Uterus (tissue), 3 donors: ENCODE measurements at regions not wholly inside any gene's neighbourhood (a gene's known extent, or its start where the extent isn't known, plus 50 kb on each side); places are given as distances from the start of the nearest gene placed in this dataset.

Source experiments
- DNase-seq, 2 donors: peaks; one replicate each; pipeline ENCODE4 v3.0.0-alpha.2; 2019 to 2020
- H3K27ac ChIP-seq, 2 donors: fragments of 200-600 bp; sonication (generic); 1 replicate in 1 of 2; 2 replicates in 1 of 2; pipeline ENCODE4 v1.5.1; 2016 to 2018
- H3K27me3 ChIP-seq, 2 donors: fragments of 200-600 bp; sonication (generic); one replicate each; pipeline ENCODE4 v1.5.1; 2018 to 2019; ENCODE audit warnings: control low read depth in 1 of 2
- H3K36me3 ChIP-seq, 2 donors: fragments of 200-600 bp; sonication (generic); one replicate each; pipeline ENCODE4 v1.5.1; 2019; ENCODE audit warnings: control low read depth in 1 of 2
- H3K4me1 ChIP-seq, 2 donors: fragments of 200-600 bp; sonication (generic); one replicate each; pipeline ENCODE4 v1.5.1; 2018 to 2019; ENCODE audit warnings: control low read depth in 1 of 2
- H3K4me3 ChIP-seq, 2 donors: fragments of 200-600 bp; sonication (generic); 1 replicate in 1 of 2; 2 replicates in 1 of 2; pipeline ENCODE4 v1.5.1; 2018 to 2019; ENCODE audit warnings: mild to moderate bottlenecking in 1 of 2
- H3K9me3 ChIP-seq, 2 donors: fragments of 200-600 bp; sonication (generic); one replicate each; pipeline ENCODE4 v1.5.1; 2019; ENCODE audit warnings: control low read depth in 1 of 2
- CTCF ChIP-seq, 4 experiments: fragments of 200-600 bp in 2 of 4; fragments of 450-650 bp in 2 of 4; sonication (generic) in 2 of 4; IDR thresholded peaks; one replicate each; pipeline ENCODE4 v1.5.1; 2016 to 2019; ENCODE audit warnings: antibody characterized with exemption in 4 of 4, mild to moderate bottlenecking in 2 of 4, moderate library complexity in 1 of 4
- POLR2A ChIP-seq, 2 donors: fragments of 450-650 bp; IDR thresholded peaks; one replicate each; pipeline ENCODE4 v1.6.1; 2016; ENCODE audit warnings: antibody characterized with exemption in 2 of 2, mild to moderate bottlenecking in 1 of 2, moderate library complexity in 1 of 2
- intact Hi-C: fragments of 100-400 bp; cut with DNase I; formaldehyde crosslinking; loops from one replicate; pipeline ENCODE4 v1.15.1; 2023; ENCODE audit warnings: low total_unique reads
- donor health status: DM: yes; HTN: yes; CAD: no.

- intact Hi-C loops: no loop called here
- no peaks in the 10 kb centered on the region for H3K27me3 ChIP-seq
- no peaks in the 10 kb centered on the region for H3K9me3 ChIP-seq
- no peaks in the 10 kb centered on the region for H3K36me3 ChIP-seq
- no peak for TF ChIP-seq CTCF (IDR thresholded peaks at IDR 0.05)
- no peak for TF ChIP-seq POLR2A (IDR thresholded peaks at IDR 0.05)
- H3K4me3 ChIP-seq: no peak overlapping the region
- DNase-seq: no peak
- no peak overlapping the region for H3K27ac ChIP-seq
- H3K4me1 ChIP-seq: no peaks in the 10 kb centered on the region
Observed at GRCh38 chr12:14264778-14265177, 100.7 kb upstream of the ATF7IP start.

DNA sequence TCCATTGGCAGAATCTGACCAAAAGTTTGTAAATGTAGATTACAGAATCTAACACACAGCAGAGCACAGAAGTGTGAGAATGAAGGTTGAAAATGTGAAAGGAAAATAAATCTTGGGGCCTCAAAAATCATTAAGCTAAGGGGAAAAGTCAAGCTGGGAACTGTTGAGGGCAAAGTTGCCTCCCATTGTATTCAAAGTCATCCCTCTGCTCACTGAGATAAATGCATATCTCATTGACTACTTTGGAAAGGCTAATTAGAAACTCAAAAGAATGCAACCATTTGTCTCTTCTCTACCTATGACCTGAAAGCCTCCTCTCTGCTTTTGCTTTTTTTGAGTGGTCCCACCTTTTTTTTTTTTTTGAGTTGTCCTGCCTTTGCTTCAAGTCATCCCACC lies 97.4 kb upstream of the ATF7IP start:
- Histone ChIP-seq H3K27ac (no peak overlapping the region), H3K4me3 (no peak overlapping the region), H3K4me1 (no peaks in the 10 kb centered on the region), H3K36me3 (no peaks in the 10 kb centered on the region), H3K9me3 (no peaks in the 10 kb centered on the region), H3K27me3 (no peaks in the 10 kb centered on the region)
- TF ChIP-seq POLR2A (IDR thresholded peaks at IDR 0.05): no peak
- no peak for TF ChIP-seq CTCF (IDR thresholded peaks at IDR 0.05)
- no peak for DNase-seq
- intact Hi-C loops: no loop called here

- Histone ChIP-seq H3K4me3 (no peak overlapping the region), H3K27me3 (no peaks in the 10 kb centered on the region), H3K36me3 (no peaks in the 10 kb centered on the region), H3K4me1 (no peaks in the 10 kb centered on the region), H3K9me3 (no peaks in the 10 kb centered on the region), H3K27ac (no peak overlapping the region)
- no peak for TF ChIP-seq POLR2A (IDR thresholded peaks at IDR 0.05)
- TF ChIP-seq CTCF (IDR thresholded peaks at IDR 0.05): no peak
- no peak for DNase-seq
- intact Hi-C loops: no loop called here
Observed at GRCh38 chr12:14270392-14270791, 95.1 kb upstream of the ATF7IP start.

- H3K9me3 ChIP-seq: no peaks in the 10 kb centered on the region
- H3K4me1 ChIP-seq: no peaks in the 10 kb centered on the region
- no peaks in the 10 kb centered on the region for H3K27me3 ChIP-seq
- H3K4me3 ChIP-seq: no peak overlapping the region
- H3K27ac ChIP-seq: no peak overlapping the region
- no peaks in the 10 kb centered on the region for H3K36me3 ChIP-seq
- intact Hi-C loops: no loop called here
- TF ChIP-seq CTCF (IDR thresholded peaks at IDR 0.05): no peak
- no peak for TF ChIP-seq POLR2A (IDR thresholded peaks at IDR 0.05)
- no peak for DNase-seq
Observed at GRCh38 chr12:14272956-14273912, 92.2 kb upstream of the ATF7IP start.

DNA sequence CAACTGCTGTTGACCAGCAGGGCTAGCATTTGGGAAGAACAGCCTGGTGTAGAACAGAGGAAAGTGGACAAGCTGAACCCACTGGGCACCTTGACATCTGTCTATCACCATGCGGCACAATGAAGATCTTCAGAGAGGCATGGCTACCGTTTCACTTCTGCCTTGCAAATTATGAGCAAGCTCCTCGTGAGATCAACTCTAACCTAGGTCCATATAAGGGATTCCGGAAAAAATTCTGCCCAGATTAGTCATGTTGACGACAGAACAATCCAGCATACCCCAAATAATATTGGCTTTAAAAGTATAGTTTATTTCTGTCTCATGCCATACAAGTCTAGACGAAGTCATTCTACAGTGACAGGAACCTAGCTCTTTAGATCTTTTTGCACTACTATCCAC lies 91.6 kb upstream of the ATF7IP start:
- Histone ChIP-seq H3K9me3 (no peaks in the 10 kb centered on the region), H3K4me3 (no peak overlapping the region), H3K27ac (no peak overlapping the region), H3K27me3 (no peaks in the 10 kb centered on the region), H3K4me1 (no peaks in the 10 kb centered on the region), H3K36me3 (no peaks in the 10 kb centered on the region)
- no peak for TF ChIP-seq POLR2A (IDR thresholded peaks at IDR 0.05)
- no peak for TF ChIP-seq CTCF (IDR thresholded peaks at IDR 0.05)
- no peak for DNase-seq
- intact Hi-C loops: no loop called here
